Right atrium auricular region (tissue), 2 donors: ENCODE measurements at regions not wholly inside any gene's neighbourhood (a gene's known extent, or its start where the extent isn't known, plus 50 kb on each side); places are given as distances from the start of the nearest gene placed in this dataset.

Experiments
- DNase-seq: peaks from one replicate; pipeline ENCODE4 v3.0.0-alpha.2; 2019; ENCODE audit warnings: low spot score
- H3K27ac ChIP-seq, 2 donors: fragments of 200-600 bp; sonication (generic); 1 replicate in 1 of 2; 2 replicates in 1 of 2; pipeline ENCODE4 v1.5.1; 2016 to 2019
- H3K27me3 ChIP-seq, 2 donors: fragments of 200-600 bp; sonication (generic); one replicate each; pipeline versions ENCODE4 v1.5.1 to v1.6.0; 2017 to 2019
- H3K36me3 ChIP-seq: fragments of 200-600 bp; sonication (generic); one replicate; pipeline ENCODE4 v1.5.1; 2016
- H3K4me1 ChIP-seq, 2 donors: fragments of 200-600 bp; sonication (generic); one replicate each; pipeline versions ENCODE4 v1.5.1 to v1.6.0; 2017 to 2019
- H3K4me3 ChIP-seq, 2 donors: fragments of 200-600 bp; sonication (generic); 1 replicate in 1 of 2; 2 replicates in 1 of 2; pipeline ENCODE4 v1.5.1; 2017 to 2019; ENCODE audit warnings: mild to moderate bottlenecking in 1 of 2, moderate library complexity in 1 of 2
- H3K9me3 ChIP-seq, 2 donors: fragments of 200-600 bp; sonication (generic); one replicate each; pipeline ENCODE4 v1.5.1; 2019
- TF ChIP-seq, protein P1 (sequence below), 2 donors: fragments of 200-600 bp; sonication (generic); IDR thresholded peaks; one replicate each; pipeline ENCODE4 v1.5.1; 2019; ENCODE audit warnings: antibody characterized with exemption in 2 of 2

DNA sequence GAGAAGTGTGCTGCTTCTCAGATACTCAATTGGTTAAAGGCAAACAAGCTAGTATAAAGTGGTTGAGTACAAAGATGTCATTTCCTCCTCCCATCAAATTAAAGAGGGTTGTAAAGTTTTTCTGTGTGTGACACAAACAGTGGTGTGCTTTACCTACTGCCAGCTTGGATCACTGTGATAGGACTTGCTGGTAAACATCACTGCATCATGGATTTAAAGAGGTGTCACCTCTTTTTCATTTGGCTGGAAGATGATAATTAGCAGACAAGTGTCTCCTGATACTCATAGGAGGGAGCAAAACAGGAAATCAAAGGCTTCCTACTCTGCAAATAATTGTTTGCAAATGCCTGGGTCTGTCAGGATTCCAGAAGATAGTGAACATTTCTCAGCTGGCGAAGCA is 200.5 kb downstream of the MDFIC start:
- Histone ChIP-seq H3K36me3 (no peaks in the 10 kb centered on the region), H3K4me3 (no peak overlapping the region), H3K9me3 (no peaks in the 10 kb centered on the region), H3K4me1 (peaks cover 0 to 13% of the 10 kb centered on the region in 2 donors), H3K27ac (peak overlapping the region in 1 of 2 donors; percentile 8), H3K27me3 (no peaks in the 10 kb centered on the region)
- no peak for DNase-seq
- TF ChIP-seq, protein P1, sequence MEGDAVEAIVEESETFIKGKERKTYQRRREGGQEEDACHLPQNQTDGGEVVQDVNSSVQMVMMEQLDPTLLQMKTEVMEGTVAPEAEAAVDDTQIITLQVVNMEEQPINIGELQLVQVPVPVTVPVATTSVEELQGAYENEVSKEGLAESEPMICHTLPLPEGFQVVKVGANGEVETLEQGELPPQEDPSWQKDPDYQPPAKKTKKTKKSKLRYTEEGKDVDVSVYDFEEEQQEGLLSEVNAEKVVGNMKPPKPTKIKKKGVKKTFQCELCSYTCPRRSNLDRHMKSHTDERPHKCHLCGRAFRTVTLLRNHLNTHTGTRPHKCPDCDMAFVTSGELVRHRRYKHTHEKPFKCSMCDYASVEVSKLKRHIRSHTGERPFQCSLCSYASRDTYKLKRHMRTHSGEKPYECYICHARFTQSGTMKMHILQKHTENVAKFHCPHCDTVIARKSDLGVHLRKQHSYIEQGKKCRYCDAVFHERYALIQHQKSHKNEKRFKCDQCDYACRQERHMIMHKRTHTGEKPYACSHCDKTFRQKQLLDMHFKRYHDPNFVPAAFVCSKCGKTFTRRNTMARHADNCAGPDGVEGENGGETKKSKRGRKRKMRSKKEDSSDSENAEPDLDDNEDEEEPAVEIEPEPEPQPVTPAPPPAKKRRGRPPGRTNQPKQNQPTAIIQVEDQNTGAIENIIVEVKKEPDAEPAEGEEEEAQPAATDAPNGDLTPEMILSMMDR (IDR thresholded peaks at IDR 0.05) = no peak

DNA sequence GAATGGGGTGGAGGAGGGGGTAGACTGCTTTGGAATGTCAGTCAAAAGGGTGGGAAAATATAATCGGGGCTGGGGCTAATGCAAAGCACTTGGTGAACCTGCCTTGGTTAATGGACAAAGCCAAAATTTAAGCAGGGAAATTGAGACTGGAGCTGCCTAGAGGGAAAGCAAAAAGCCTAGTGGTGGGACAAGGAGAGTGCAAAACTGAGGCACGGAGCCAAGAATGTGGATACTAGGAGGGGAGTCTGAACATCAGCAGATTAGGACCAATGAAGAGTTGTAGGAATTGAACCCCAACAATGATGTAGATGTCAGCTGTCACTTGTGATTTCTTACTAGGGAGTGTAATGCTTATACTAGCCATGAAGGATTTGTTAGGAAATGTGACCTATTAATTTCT is 195.9 kb downstream of the MDFIC start:
- TF ChIP-seq, protein P1 (IDR thresholded peaks at IDR 0.05) = no peak
- H3K4me3 ChIP-seq = no peak overlapping the region
- H3K9me3 ChIP-seq = no peaks in the 10 kb centered on the region
- H3K4me1 ChIP-seq = peaks cover 0 to 7% of the 10 kb centered on the region in 2 donors
- no peaks in the 10 kb centered on the region for H3K27me3 ChIP-seq
- no peak overlapping the region for H3K27ac ChIP-seq
- no peak for DNase-seq
- no peaks in the 10 kb centered on the region for H3K36me3 ChIP-seq

DNA sequence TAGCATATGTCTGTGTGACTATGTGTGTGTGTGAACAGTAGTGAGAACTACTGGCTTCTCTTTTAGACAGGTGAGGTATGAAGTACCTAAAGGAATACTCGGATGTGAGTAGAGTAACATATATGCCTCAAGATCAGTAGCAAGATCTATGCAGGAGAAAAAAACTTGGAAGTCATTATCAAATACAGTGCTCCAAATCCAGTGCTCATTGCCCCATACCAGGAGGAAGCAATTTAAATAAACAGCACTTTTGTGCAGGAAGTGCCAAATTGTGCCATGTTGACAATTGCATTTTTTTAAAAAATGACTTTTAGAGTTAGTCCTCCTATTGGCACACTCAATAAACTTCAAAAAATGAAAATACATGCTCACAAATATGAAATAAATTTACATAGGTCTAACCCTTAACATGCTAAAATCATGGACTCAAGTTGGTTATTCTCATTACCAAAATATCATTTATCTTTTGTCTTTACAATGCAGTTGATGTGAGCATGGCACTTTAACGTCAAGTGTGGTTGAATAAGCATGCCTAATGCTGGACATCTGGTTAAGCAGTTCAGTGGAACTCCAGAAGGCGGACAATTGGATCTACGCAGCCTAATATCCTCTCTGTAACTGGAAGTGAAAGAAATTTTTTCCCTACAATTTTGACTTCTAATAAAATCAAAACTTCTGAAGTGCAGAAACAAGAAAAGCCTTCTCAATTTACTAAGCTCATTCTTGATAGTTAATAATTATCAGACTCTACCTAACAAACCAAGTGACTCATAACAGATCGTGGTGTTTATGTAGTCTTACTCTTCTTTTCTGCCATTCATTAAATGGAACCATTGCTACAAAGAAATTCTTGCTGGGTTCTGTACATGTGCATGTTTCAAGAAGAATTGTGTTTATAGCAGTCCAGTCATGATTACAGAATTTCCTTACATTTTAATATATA is 195.2 kb downstream of the MDFIC start:
- H3K4me1 ChIP-seq = no peaks in the 10 kb centered on the region
- H3K9me3 ChIP-seq = no peaks in the 10 kb centered on the region
- H3K4me3 ChIP-seq = no peak overlapping the region
- H3K27ac ChIP-seq = no peak overlapping the region
- no peaks in the 10 kb centered on the region for H3K27me3 ChIP-seq
- TF ChIP-seq, protein P1 (IDR thresholded peaks at IDR 0.05) = no peak
- no peaks in the 10 kb centered on the region for H3K36me3 ChIP-seq
- no peak for DNase-seq

DNA sequence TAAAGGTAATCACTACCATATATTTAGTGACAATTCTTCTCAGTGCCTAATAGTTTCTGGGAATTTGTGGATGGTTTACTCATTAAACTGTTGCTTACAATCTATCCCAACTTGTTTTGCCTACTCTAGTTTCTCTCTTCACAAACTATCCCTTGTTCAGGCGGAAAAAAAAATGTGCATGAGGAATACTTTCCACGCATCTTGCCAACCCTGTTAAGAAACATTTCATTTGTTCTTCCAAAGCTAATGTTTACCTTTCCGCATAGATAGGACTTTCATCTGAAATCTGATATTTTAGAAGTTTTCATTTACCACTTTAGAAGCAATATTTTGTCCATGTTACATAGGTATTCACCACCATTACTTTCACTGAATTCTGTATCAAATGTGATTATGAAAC is 191.9 kb downstream of the MDFIC start:
- H3K36me3 ChIP-seq = no peaks in the 10 kb centered on the region
- TF ChIP-seq, protein P1 (IDR thresholded peaks at IDR 0.05) = no peak
- no peaks in the 10 kb centered on the region for H3K4me1 ChIP-seq
- H3K4me3 ChIP-seq = no peak overlapping the region
- no peak overlapping the region for H3K27ac ChIP-seq
- DNase-seq = no peak
- H3K9me3 ChIP-seq = no peaks in the 10 kb centered on the region
- no peaks in the 10 kb centered on the region for H3K27me3 ChIP-seq

DNA sequence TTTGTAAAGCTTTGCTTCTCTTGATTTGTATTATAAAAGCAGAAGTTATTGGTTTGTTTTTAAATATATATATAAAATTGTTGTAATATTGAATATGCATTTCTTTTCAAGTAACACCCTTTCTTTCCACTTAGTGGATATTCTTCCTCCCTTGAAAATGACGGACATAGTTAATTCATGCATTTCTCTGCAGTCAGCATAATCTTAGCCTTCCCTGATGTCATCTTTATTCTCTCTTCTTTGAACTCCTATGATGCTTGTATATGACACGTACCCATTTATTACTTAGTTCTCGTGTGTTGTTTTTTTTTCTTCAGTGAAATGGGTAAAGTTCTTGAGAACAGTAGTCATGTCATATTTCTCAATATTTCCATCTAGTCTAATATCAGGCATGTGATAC is 191.2 kb downstream of the MDFIC start:
- no peaks in the 10 kb centered on the region for H3K27me3 ChIP-seq
- no peak for DNase-seq
- TF ChIP-seq, protein P1 (IDR thresholded peaks at IDR 0.05) = no peak
- H3K4me1 ChIP-seq = no peaks in the 10 kb centered on the region
- no peaks in the 10 kb centered on the region for H3K36me3 ChIP-seq
- no peaks in the 10 kb centered on the region for H3K9me3 ChIP-seq
- no peak overlapping the region for H3K27ac ChIP-seq
- no peak overlapping the region for H3K4me3 ChIP-seq
